Esophagus squamous epithelium (tissue), 5 donors: ENCODE measurements at regions not wholly inside any gene's neighbourhood (a gene's known extent, or its start where the extent isn't known, plus 50 kb on each side); places are given as distances from the start of the nearest gene placed in this dataset.
"Not testable (repeated sequence)": the region's sequence is repeated elsewhere in the genome, so short reads cannot be mapped to it uniquely, and the experiment has no call there.

Source experiments
- DNase-seq: peaks from one replicate; lab custom pipeline; 2025; lab: John Stamatoyannopoulos, UW
- H3K27ac ChIP-seq, 4 donors: fragments of 200-600 bp; sonication (generic); one replicate each; pipeline ENCODE4 v1.5.1; 2016 to 2019; ENCODE audit warnings: mild to moderate bottlenecking in 1 of 4
- H3K27me3 ChIP-seq, 4 donors: fragments of 200-600 bp; sonication (generic); 1 replicate in 3 of 4; 2 replicates in 1 of 4; pipeline versions ENCODE4 v1.5.1 to v1.6.0; 2017 to 2021; ENCODE audit warnings: antibody characterized with exemption in 1 of 4
- H3K36me3 ChIP-seq, 3 donors: fragments of 200-600 bp; sonication (generic); one replicate each; pipeline ENCODE4 v1.5.1; 2016 to 2019
- H3K4me1 ChIP-seq, 3 donors: fragments of 200-600 bp; sonication (generic); one replicate each; pipeline ENCODE4 v1.5.1; 2017 to 2019
- H3K4me3 ChIP-seq, 4 donors: fragments of 200-600 bp; sonication (generic); 1 replicate in 3 of 4; 2 replicates in 1 of 4; pipeline ENCODE4 v1.5.1; 2016 to 2019; ENCODE audit warnings: mild to moderate bottlenecking in 2 of 4, moderate library complexity in 1 of 4
- H3K9me3 ChIP-seq, 3 donors: fragments of 200-600 bp; sonication (generic); one replicate each; pipeline ENCODE4 v1.5.1; 2016 to 2019
- POLR2A ChIP-seq, 4 donors: fragments of 450-650 bp; IDR thresholded peaks; one replicate each; pipeline ENCODE4 v1.6.1; 2017; ENCODE audit warnings: antibody characterized with exemption in 4 of 4, mild to moderate bottlenecking in 4 of 4, moderate library complexity in 3 of 4
- WGBS, 2 donors: methylation state at CpG; one replicate each; pipeline ENCODE4 v1.1.5; 2018; 5-methylcytosine and 5-hydroxymethylcytosine counted together
- intact Hi-C: fragments of 100-400 bp; cut with DNase I; formaldehyde crosslinking; loops from one replicate; pipeline ENCODE4 v1.15.0; 2022
- TF ChIP-seq, protein P1 (sequence below), 6 experiments: fragments of 450-650 bp in 4 of 6; fragments of 200-600 bp in 2 of 6; sonication (generic) in 2 of 6; IDR thresholded peaks; one replicate each; pipeline ENCODE4 v1.5.1; 2016 to 2019; ENCODE audit warnings: antibody characterized with exemption in 6 of 6, mild to moderate bottlenecking in 4 of 6, moderate library complexity in 4 of 6
- donor health status: DM: yes; HTN: yes; CAD: no.

DNA sequence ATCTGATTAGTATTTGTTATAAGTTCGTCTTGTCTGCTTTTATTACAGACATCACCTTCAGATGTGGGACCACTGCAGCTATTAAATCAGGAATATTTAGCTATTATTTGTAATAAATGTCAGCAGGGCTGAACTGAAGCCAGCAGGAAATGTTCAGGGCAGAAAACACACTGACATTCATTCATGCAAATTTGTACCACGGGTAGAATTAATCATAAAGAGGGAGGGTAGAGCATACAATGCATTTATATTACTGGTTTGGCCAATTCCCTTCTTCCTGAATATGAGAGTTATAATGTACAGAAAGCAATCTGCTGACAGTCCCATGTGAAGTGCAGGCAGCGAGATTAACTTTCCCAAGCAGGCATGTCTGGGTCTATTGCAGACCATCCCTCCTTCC is 117.3 kb upstream of the NUDT12 start:
- H3K27me3 ChIP-seq, result no peaks in the 10 kb centered on the region
- TF ChIP-seq, protein P1, sequence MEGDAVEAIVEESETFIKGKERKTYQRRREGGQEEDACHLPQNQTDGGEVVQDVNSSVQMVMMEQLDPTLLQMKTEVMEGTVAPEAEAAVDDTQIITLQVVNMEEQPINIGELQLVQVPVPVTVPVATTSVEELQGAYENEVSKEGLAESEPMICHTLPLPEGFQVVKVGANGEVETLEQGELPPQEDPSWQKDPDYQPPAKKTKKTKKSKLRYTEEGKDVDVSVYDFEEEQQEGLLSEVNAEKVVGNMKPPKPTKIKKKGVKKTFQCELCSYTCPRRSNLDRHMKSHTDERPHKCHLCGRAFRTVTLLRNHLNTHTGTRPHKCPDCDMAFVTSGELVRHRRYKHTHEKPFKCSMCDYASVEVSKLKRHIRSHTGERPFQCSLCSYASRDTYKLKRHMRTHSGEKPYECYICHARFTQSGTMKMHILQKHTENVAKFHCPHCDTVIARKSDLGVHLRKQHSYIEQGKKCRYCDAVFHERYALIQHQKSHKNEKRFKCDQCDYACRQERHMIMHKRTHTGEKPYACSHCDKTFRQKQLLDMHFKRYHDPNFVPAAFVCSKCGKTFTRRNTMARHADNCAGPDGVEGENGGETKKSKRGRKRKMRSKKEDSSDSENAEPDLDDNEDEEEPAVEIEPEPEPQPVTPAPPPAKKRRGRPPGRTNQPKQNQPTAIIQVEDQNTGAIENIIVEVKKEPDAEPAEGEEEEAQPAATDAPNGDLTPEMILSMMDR (IDR thresholded peaks at IDR 0.05), result no peak
- no peak for TF ChIP-seq POLR2A (IDR thresholded peaks at IDR 0.05)
- intact Hi-C loops, result no loop called here
- H3K9me3 ChIP-seq, result no peaks in the 10 kb centered on the region
- no peak for DNase-seq
- no peaks in the 10 kb centered on the region for H3K36me3 ChIP-seq
- no peak overlapping the region for H3K4me3 ChIP-seq
- no peaks in the 10 kb centered on the region for H3K4me1 ChIP-seq
- H3K27ac ChIP-seq, result no peak overlapping the region
- WGBS, 2 donors, result 40 to 44% methylated on average over 3 of the region's 3 CpGs

DNA sequence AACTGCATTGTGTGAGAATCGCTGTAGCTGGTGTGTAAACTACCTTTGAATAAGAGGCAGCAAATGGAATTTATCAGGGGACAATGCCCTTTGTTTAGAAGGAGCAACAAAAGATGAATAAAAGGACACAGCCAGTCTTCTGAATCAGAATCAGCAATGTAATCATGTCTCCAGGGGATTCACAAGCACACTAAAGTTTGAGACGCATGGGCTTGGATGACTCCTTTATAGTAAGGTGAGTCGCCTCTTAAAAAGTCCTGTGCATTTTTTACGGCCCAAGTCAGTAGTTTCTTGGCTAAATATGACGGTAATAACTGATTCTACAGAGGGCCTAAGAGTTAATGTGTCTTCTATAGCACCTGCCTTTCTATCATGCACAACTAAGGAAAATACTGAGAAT is 113.6 kb upstream of the NUDT12 start:
- H3K9me3 ChIP-seq, H3K4me1 ChIP-seq, intact Hi-C loops, H3K36me3 ChIP-seq, H3K27ac ChIP-seq, DNase-seq, H3K4me3 ChIP-seq, H3K27me3 ChIP-seq: not testable (repeated sequence)
- 38 to 41% methylated on average over 5 of the region's 5 CpGs for WGBS, 2 donors

DNA sequence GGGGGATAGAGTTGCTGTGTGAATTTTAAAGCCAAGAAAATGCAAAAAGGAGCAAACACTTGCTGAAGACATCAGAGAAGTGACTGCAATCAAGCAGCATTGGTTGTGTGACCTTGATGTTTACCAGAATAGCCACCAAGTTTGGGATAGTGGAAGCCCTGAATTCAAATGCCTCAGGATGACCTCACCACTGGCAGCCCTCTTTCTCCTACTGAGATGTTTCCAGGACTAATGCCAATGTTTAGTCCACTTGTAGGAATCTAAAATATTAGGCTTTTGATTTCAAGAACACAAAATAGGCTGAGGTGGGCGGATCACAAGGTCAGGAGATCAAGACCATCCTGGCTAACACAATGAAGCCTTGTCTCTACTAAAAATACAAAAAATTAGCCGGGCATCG is 112.2 kb upstream of the NUDT12 start:
- no peak overlapping the region for H3K27ac ChIP-seq
- no peaks in the 10 kb centered on the region for H3K27me3 ChIP-seq
- H3K4me3 ChIP-seq, result no peak overlapping the region
- no peaks in the 10 kb centered on the region for H3K36me3 ChIP-seq
- intact Hi-C loops, result no loop called here
- TF ChIP-seq, protein P1 (IDR thresholded peaks at IDR 0.05), result no peak
- TF ChIP-seq POLR2A (IDR thresholded peaks at IDR 0.05), result no peak
- no peaks in the 10 kb centered on the region for H3K4me1 ChIP-seq
- no peaks in the 10 kb centered on the region for H3K9me3 ChIP-seq
- 57 to 73% methylated on average over 3 of the region's 3 CpGs for WGBS, 2 donors
- no peak for DNase-seq

DNA sequence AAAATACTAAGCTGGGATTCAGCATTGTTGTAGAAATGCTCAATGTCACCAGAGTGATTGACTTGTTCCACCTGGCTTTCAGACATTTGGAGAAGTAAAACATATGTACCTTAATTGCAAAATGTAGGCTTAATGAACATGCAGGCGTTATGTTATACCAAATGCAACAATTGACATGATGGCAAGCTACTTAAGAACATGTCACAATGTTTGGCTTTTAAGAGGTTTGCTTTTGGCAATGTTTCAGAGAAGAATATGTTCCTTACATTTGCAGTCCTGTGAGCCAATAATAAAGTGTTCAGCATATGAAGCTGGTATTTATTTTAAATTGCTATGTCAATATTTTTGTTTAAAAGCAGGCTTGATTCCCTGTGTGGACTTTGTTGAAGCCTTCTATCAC is 111.7 kb upstream of the NUDT12 start:
- intact Hi-C loops, result no loop called here
- DNase-seq, result no peak
- Histone ChIP-seq H3K27me3 (no peaks in the 10 kb centered on the region), H3K4me3 (no peak overlapping the region), H3K36me3 (no peaks in the 10 kb centered on the region), H3K4me1 (no peaks in the 10 kb centered on the region), H3K9me3 (no peaks in the 10 kb centered on the region), H3K27ac (no peak overlapping the region)
- no peak for TF ChIP-seq POLR2A (IDR thresholded peaks at IDR 0.05)
- TF ChIP-seq, protein P1 (IDR thresholded peaks at IDR 0.05), result no peak
- WGBS, 2 donors, result 20 to 21% methylated on average over 1 of the region's 1 CpG

DNA sequence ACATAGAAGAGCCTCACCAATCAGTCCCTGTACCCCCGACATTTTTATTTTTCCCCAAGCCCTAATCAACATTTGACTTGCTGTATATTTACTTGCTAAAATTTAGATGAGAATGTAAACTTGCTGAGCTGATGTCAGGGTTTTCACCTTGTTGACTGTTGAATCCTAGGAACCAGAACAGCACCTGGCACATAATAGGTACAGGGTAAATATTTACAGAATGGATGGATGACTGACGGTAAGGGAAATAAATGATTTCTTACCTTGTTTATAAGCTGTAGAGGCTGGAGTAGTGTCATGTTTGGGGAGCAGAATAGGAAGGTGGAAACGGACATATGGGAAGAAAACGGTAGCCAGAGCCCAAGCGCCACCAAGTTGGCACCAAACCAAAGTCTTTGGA is 107.0 kb upstream of the NUDT12 start:
- Histone ChIP-seq H3K27me3 (no peaks in the 10 kb centered on the region), H3K9me3 (no peaks in the 10 kb centered on the region), H3K4me3 (no peak overlapping the region), H3K4me1 (no peaks in the 10 kb centered on the region), H3K27ac (no peak overlapping the region), H3K36me3 (no peaks in the 10 kb centered on the region)
- intact Hi-C loops, result no loop called here
- TF ChIP-seq, protein P1 (IDR thresholded peaks at IDR 0.05), result no peak
- TF ChIP-seq POLR2A (IDR thresholded peaks at IDR 0.05), result no peak
- WGBS, 2 donors, result 51 to 52% methylated on average over 5 of the region's 5 CpGs
- DNase-seq, result no peak

DNA sequence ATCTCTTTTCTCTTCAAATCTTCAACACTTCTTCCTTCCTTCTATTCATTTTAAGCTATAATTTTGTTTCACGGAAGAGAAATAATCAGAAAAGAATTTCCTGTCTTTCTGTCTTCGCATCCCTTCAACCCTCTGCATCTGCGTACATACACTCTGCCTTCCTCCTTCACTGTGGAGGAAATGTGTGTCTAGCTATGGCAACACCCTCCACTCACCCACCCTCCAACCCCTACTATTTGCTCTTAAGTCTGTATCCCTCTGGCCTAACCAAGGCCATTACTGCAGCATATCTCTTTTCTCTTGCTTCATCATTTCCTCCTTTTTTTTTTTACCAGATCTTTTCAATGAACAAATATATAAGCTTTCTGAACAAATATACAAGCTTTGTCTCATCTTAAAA is 105.7 kb upstream of the NUDT12 start:
- Histone ChIP-seq H3K27me3 (no peaks in the 10 kb centered on the region), H3K27ac (no peak overlapping the region), H3K9me3 (peaks cover 0 to 6% (median 0%) of the 10 kb centered on the region in 3 donors), H3K4me3 (no peak overlapping the region), H3K36me3 (no peaks in the 10 kb centered on the region), H3K4me1 (no peaks in the 10 kb centered on the region)
- DNase-seq, result no peak
- 59 to 79% methylated on average over 3 of the region's 3 CpGs for WGBS, 2 donors
- intact Hi-C loops, result no loop called here
- TF ChIP-seq, protein P1 (IDR thresholded peaks at IDR 0.05), result no peak
- TF ChIP-seq POLR2A (IDR thresholded peaks at IDR 0.05), result no peak
